Neural cell (in vitro differentiated cells): ENCODE measurements at regions not wholly inside any gene's neighbourhood (a gene's known extent, or its start where the extent isn't known, plus 50 kb on each side); places are given as distances from the start of the nearest gene placed in this dataset.

Source experiments
- EP300 ChIP-seq: fragments of 450-650 bp; conservative IDR thresholded peaks from 2 replicates; pipeline ENCODE4 v1.6.1; 2014; ENCODE audit warnings: antibody characterized with exemption, mild to moderate bottlenecking, moderate library complexity; ENCODE audit not compliant: poor library complexity, severe bottlenecking
- EZH2 ChIP-seq: fragments of 200-600, 300-800 bp; shearing (Covaris generic), sonication (generic); IDR thresholded peaks from 2 replicates; pipeline ENCODE4 v1.6.1; 2014; ENCODE audit warnings: antibody characterized with exemption, low read length, borderline replicate concordance, mild to moderate bottlenecking; ENCODE audit not compliant: insufficient read depth, poor library complexity, severe bottlenecking
- MXI1 ChIP-seq: fragments of 450-650 bp; conservative IDR thresholded peaks from 2 replicates; pipeline ENCODE4 v1.6.1; 2014; ENCODE audit warnings: antibody characterized with exemption, mild to moderate bottlenecking; ENCODE audit not compliant: poor library complexity, severe bottlenecking
- RAD21 ChIP-seq: fragments of 450-650 bp; conservative IDR thresholded peaks from 2 replicates; pipeline ENCODE4 v1.6.1; 2014; ENCODE audit warnings: antibody characterized with exemption, mild to moderate bottlenecking, moderate library complexity
- SMC3 ChIP-seq: fragments of 450-650 bp; conservative IDR thresholded peaks from 2 replicates; pipeline ENCODE4 v1.6.1; 2014; ENCODE audit warnings: antibody characterized with exemption, mild to moderate bottlenecking, moderate library complexity; ENCODE audit not compliant: poor library complexity
- TAF1 ChIP-seq: IDR thresholded peaks from 2 replicates; pipeline ENCODE4 v1.6.1; 2012; ENCODE audit warnings: low read depth
- TF ChIP-seq, protein P1 (sequence below): fragments of 450-650 bp; IDR thresholded peaks from 2 replicates; pipeline ENCODE4 v1.5.1; 2014; ENCODE audit warnings: antibody characterized with exemption, mild to moderate bottlenecking, moderate library complexity; ENCODE audit not compliant: poor library complexity, severe bottlenecking

DNA sequence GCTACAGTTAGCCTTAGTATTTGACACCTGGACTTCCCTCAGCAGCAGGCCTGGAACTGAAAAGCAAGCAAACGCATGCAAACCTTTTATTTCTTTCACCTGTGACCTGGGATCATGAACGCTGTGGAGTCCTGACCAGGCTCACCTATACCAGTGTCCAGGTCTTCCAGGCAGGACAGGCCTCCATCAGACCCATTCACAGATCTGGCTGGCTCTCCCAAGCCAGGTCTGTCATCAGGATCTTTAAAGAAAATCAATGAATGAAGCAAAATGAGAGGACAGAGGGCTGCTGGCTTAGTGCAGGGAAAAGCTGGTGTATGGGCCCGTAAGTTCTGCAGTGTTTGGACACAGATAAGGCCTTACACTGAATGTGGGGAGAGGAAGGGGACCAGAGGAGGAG lies 96.3 kb upstream of the CPEB4 start:
- no peak for TF ChIP-seq RAD21
- TF ChIP-seq, protein P1, sequence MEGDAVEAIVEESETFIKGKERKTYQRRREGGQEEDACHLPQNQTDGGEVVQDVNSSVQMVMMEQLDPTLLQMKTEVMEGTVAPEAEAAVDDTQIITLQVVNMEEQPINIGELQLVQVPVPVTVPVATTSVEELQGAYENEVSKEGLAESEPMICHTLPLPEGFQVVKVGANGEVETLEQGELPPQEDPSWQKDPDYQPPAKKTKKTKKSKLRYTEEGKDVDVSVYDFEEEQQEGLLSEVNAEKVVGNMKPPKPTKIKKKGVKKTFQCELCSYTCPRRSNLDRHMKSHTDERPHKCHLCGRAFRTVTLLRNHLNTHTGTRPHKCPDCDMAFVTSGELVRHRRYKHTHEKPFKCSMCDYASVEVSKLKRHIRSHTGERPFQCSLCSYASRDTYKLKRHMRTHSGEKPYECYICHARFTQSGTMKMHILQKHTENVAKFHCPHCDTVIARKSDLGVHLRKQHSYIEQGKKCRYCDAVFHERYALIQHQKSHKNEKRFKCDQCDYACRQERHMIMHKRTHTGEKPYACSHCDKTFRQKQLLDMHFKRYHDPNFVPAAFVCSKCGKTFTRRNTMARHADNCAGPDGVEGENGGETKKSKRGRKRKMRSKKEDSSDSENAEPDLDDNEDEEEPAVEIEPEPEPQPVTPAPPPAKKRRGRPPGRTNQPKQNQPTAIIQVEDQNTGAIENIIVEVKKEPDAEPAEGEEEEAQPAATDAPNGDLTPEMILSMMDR, result no peak
- TF ChIP-seq EZH2, result no peak
- no peak for TF ChIP-seq EP300
- no peak for TF ChIP-seq TAF1
- TF ChIP-seq MXI1, result no peak
- no peak for TF ChIP-seq SMC3
